Esophagus squamous epithelium (tissue), 5 donors: ENCODE measurements at regions not wholly inside any gene's neighbourhood (a gene's known extent, or its start where the extent isn't known, plus 50 kb on each side); places are given as distances from the start of the nearest gene placed in this dataset.

Experiments
- DNase-seq: peaks from one replicate; lab custom pipeline; 2025; lab: John Stamatoyannopoulos, UW
- H3K27ac ChIP-seq, 4 donors: fragments of 200-600 bp; sonication (generic); one replicate each; pipeline ENCODE4 v1.5.1; 2016 to 2019; ENCODE audit warnings: mild to moderate bottlenecking in 1 of 4
- H3K27me3 ChIP-seq, 4 donors: fragments of 200-600 bp; sonication (generic); 1 replicate in 3 of 4; 2 replicates in 1 of 4; pipeline versions ENCODE4 v1.5.1 to v1.6.0; 2017 to 2021; ENCODE audit warnings: antibody characterized with exemption in 1 of 4
- H3K36me3 ChIP-seq, 3 donors: fragments of 200-600 bp; sonication (generic); one replicate each; pipeline ENCODE4 v1.5.1; 2016 to 2019
- H3K4me1 ChIP-seq, 3 donors: fragments of 200-600 bp; sonication (generic); one replicate each; pipeline ENCODE4 v1.5.1; 2017 to 2019
- H3K4me3 ChIP-seq, 4 donors: fragments of 200-600 bp; sonication (generic); 1 replicate in 3 of 4; 2 replicates in 1 of 4; pipeline ENCODE4 v1.5.1; 2016 to 2019; ENCODE audit warnings: mild to moderate bottlenecking in 2 of 4, moderate library complexity in 1 of 4
- H3K9me3 ChIP-seq, 3 donors: fragments of 200-600 bp; sonication (generic); one replicate each; pipeline ENCODE4 v1.5.1; 2016 to 2019
- CTCF ChIP-seq, 6 experiments: fragments of 450-650 bp in 4 of 6; fragments of 200-600 bp in 2 of 6; sonication (generic) in 2 of 6; IDR thresholded peaks; one replicate each; pipeline ENCODE4 v1.5.1; 2016 to 2019; ENCODE audit warnings: antibody characterized with exemption in 6 of 6, mild to moderate bottlenecking in 4 of 6, moderate library complexity in 4 of 6
- POLR2A ChIP-seq, 4 donors: fragments of 450-650 bp; IDR thresholded peaks; one replicate each; pipeline ENCODE4 v1.6.1; 2017; ENCODE audit warnings: antibody characterized with exemption in 4 of 4, mild to moderate bottlenecking in 4 of 4, moderate library complexity in 3 of 4
- WGBS, 2 donors: methylation state at CpG; one replicate each; pipeline ENCODE4 v1.1.5; 2018; 5-methylcytosine and 5-hydroxymethylcytosine counted together
- intact Hi-C: fragments of 100-400 bp; cut with DNase I; formaldehyde crosslinking; loops from one replicate; pipeline ENCODE4 v1.15.0; 2022
- donor health status: DM: yes; HTN: yes; CAD: no.

- 62 to 67% methylated on average over 5 of the region's 5 CpGs for WGBS, 2 donors
- Histone ChIP-seq H3K4me1 (no peaks in the 10 kb centered on the region), H3K27ac (no peak overlapping the region), H3K36me3 (no peaks in the 10 kb centered on the region), H3K27me3 (no peaks in the 10 kb centered on the region), H3K4me3 (no peak overlapping the region), H3K9me3 (no peaks in the 10 kb centered on the region)
- intact Hi-C loops = no loop called here
- no peak for DNase-seq
- no peak for TF ChIP-seq POLR2A (IDR thresholded peaks at IDR 0.05)
- TF ChIP-seq CTCF (IDR thresholded peaks at IDR 0.05) = no peak
These were observed 752.7 kb downstream of the KCNA4 start for GRCh38 chr11:29263971-29264682.

GRCh38 chr11:29261831-29262230, 755.0 kb downstream of the KCNA4 start:
- Histone ChIP-seq H3K27ac (no peak overlapping the region), H3K4me3 (no peak overlapping the region), H3K36me3 (no peaks in the 10 kb centered on the region), H3K9me3 (no peaks in the 10 kb centered on the region), H3K4me1 (no peaks in the 10 kb centered on the region), H3K27me3 (no peaks in the 10 kb centered on the region)
- no peak for TF ChIP-seq POLR2A (IDR thresholded peaks at IDR 0.05)
- no peak for TF ChIP-seq CTCF (IDR thresholded peaks at IDR 0.05)
- DNase-seq = no peak
- intact Hi-C loops = no loop called here

GRCh38 chr11:29260939-29261705, 755.7 kb downstream of the KCNA4 start:
- H3K9me3 ChIP-seq = no peaks in the 10 kb centered on the region
- H3K4me1 ChIP-seq = no peaks in the 10 kb centered on the region
- 84 to 100% methylated on average over 2 to 3 of the region's 3 CpGs for WGBS, 2 donors
- intact Hi-C loops = no loop called here
- DNase-seq = no peak
- no peak for TF ChIP-seq POLR2A (IDR thresholded peaks at IDR 0.05)
- TF ChIP-seq CTCF (IDR thresholded peaks at IDR 0.05) = no peak
- no peak overlapping the region for H3K27ac ChIP-seq
- H3K27me3 ChIP-seq = no peaks in the 10 kb centered on the region
- no peak overlapping the region for H3K4me3 ChIP-seq
- H3K36me3 ChIP-seq = no peaks in the 10 kb centered on the region

GRCh38 chr11:29258411-29258810, 758.4 kb downstream of the KCNA4 start:
- H3K27ac ChIP-seq = no peak overlapping the region
- no peak overlapping the region for H3K4me3 ChIP-seq
- H3K4me1 ChIP-seq = no peaks in the 10 kb centered on the region
- no peaks in the 10 kb centered on the region for H3K9me3 ChIP-seq
- intact Hi-C loops = no loop called here
- DNase-seq = no peak
- WGBS, 2 donors = 32 to 46% methylated on average over 3 of the region's 3 CpGs
- H3K27me3 ChIP-seq = no peaks in the 10 kb centered on the region
- no peaks in the 10 kb centered on the region for H3K36me3 ChIP-seq
- no peak for TF ChIP-seq CTCF (IDR thresholded peaks at IDR 0.05)
- TF ChIP-seq POLR2A (IDR thresholded peaks at IDR 0.05) = no peak

GRCh38 chr11:29256580-29256979, 760.2 kb downstream of the KCNA4 start:
- Histone ChIP-seq H3K4me3 (no peak overlapping the region), H3K9me3 (no peaks in the 10 kb centered on the region), H3K36me3 (no peaks in the 10 kb centered on the region), H3K4me1 (no peaks in the 10 kb centered on the region), H3K27me3 (no peaks in the 10 kb centered on the region), H3K27ac (no peak overlapping the region)
- intact Hi-C loops = no loop called here
- DNase-seq = no peak
- TF ChIP-seq POLR2A (IDR thresholded peaks at IDR 0.05) = no peak
- TF ChIP-seq CTCF (IDR thresholded peaks at IDR 0.05) = no peak
- 0% methylated on average over 1 of the region's 1 CpG for WGBS, 2 donors
